Activated naive CD4-positive, alpha-beta T cell treated with anti-CD3 and anti-CD28 coated beads for 36 hours (primary cell): ENCODE measurements at regions not wholly inside any gene's neighbourhood (a gene's known extent, or its start where the extent isn't known, plus 50 kb on each side); places are given as distances from the start of the nearest gene placed in this dataset.
"Not testable (repeated sequence)": the region's sequence is repeated elsewhere in the genome, so short reads cannot be mapped to it uniquely, and the experiment has no call there.

ENCODE experiments used
- CTCF ChIA-PET: fragments of 350-600 bp; sonication (Branson Sonifier 250); formaldehyde crosslinking; loops from one replicate; lab custom pipeline; 2021; ENCODE audit warnings: antibody characterized with exemption; lab: Charles Lee
- DNase-seq: peaks from one replicate; pipeline ENCODE4 v3.0.0-alpha.2; 2020
- H3K27ac Mint-ChIP-seq: one replicate; pipeline ENCODE4 v1.8.0; 2021; ENCODE audit warnings: mild to moderate bottlenecking, mixed read lengths
- H3K27me3 Mint-ChIP-seq: one replicate; pipeline ENCODE4 v1.8.0; 2021; ENCODE audit warnings: low read depth, mixed read lengths
- H3K36me3 Mint-ChIP-seq: one replicate; pipeline ENCODE4 v1.8.0; 2021; ENCODE audit warnings: low read depth, mixed read lengths
- H3K4me1 Mint-ChIP-seq: one replicate; pipeline ENCODE4 v1.8.0; 2021; ENCODE audit warnings: low read depth, mixed read lengths
- H3K4me3 Mint-ChIP-seq: one replicate; pipeline ENCODE4 v1.8.0; 2021; ENCODE audit warnings: mild to moderate bottlenecking, moderate library complexity, mixed read lengths
- H3K9me3 Mint-ChIP-seq: one replicate; pipeline ENCODE4 v1.8.0; 2021; ENCODE audit warnings: mixed read lengths
- intact Hi-C: fragments of 100-400 bp; cut with micrococcal nuclease; formaldehyde crosslinking; loops from one replicate; pipeline ENCODE4 v1.15.1; 2023

GRCh38 chr2:125259451-125259850 lies 1234.4 kb downstream of the CNTNAP5 start:
- no peaks in the 10 kb centered on the region for H3K27me3 Mint-ChIP-seq
- no peaks in the 10 kb centered on the region for H3K36me3 Mint-ChIP-seq
- peaks cover 5% of the 10 kb centered on the region for H3K9me3 Mint-ChIP-seq
- intact Hi-C loops, result no loop called here
- CTCF ChIA-PET, result no interaction called here
- H3K4me1 Mint-ChIP-seq, result no peaks in the 10 kb centered on the region
- no peak overlapping the region for H3K4me3 Mint-ChIP-seq
- no peak for DNase-seq
- no peak overlapping the region for H3K27ac Mint-ChIP-seq

- H3K27ac Mint-ChIP-seq, H3K4me1 Mint-ChIP-seq, CTCF ChIA-PET, DNase-seq, H3K27me3 Mint-ChIP-seq, H3K36me3 Mint-ChIP-seq, H3K4me3 Mint-ChIP-seq, H3K9me3 Mint-ChIP-seq, intact Hi-C loops: not testable (repeated sequence)
These were observed 1235.4 kb downstream of the CNTNAP5 start for GRCh38 chr2:125260366-125260930.

- no peak overlapping the region for H3K4me3 Mint-ChIP-seq
- no peaks in the 10 kb centered on the region for H3K27me3 Mint-ChIP-seq
- H3K27ac Mint-ChIP-seq, result no peak overlapping the region
- no peaks in the 10 kb centered on the region for H3K4me1 Mint-ChIP-seq
- CTCF ChIA-PET, result no interaction called here
- DNase-seq, result no peak
- peaks cover 1% of the 10 kb centered on the region for H3K9me3 Mint-ChIP-seq
- intact Hi-C loops, result no loop called here
- H3K36me3 Mint-ChIP-seq, result no peaks in the 10 kb centered on the region
These were observed 1239.4 kb downstream of the CNTNAP5 start for GRCh38 chr2:125264453-125264852.

- no peak for DNase-seq
- Mint-ChIP-seq H3K4me3 (no peak overlapping the region), H3K36me3 (no peaks in the 10 kb centered on the region), H3K27ac (no peak overlapping the region), H3K27me3 (no peaks in the 10 kb centered on the region), H3K9me3 (no peaks in the 10 kb centered on the region), H3K4me1 (no peaks in the 10 kb centered on the region)
- CTCF ChIA-PET, result no interaction called here
- intact Hi-C loops, result no loop called here
These were observed 1242.6 kb downstream of the CNTNAP5 start for GRCh38 chr2:125267683-125268082.

GRCh38 chr2:125272651-125273050 lies 1247.6 kb downstream of the CNTNAP5 start:
- Mint-ChIP-seq H3K4me3 (no peak overlapping the region), H3K27me3 (no peaks in the 10 kb centered on the region), H3K4me1 (no peaks in the 10 kb centered on the region), H3K27ac (no peak overlapping the region), H3K9me3 (no peaks in the 10 kb centered on the region), H3K36me3 (no peaks in the 10 kb centered on the region)
- intact Hi-C loops, result no loop called here
- CTCF ChIA-PET, result no interaction called here
- DNase-seq, result no peak

GRCh38 chr2:125274718-125275117 lies 1249.6 kb downstream of the CNTNAP5 start:
- CTCF ChIA-PET, result interaction anchor here (0.5 kb wide), 1 partner anchor 666 kb away, joined by 4 read pairs; no protein-coding TSS in a partner anchor
- DNase-seq, result no peak
- H3K9me3 Mint-ChIP-seq, result no peaks in the 10 kb centered on the region
- H3K27ac Mint-ChIP-seq, result no peak overlapping the region
- H3K4me1 Mint-ChIP-seq, result no peaks in the 10 kb centered on the region
- no peaks in the 10 kb centered on the region for H3K36me3 Mint-ChIP-seq
- H3K27me3 Mint-ChIP-seq, result no peaks in the 10 kb centered on the region
- H3K4me3 Mint-ChIP-seq, result no peak overlapping the region
- intact Hi-C loops, result no loop called here

GRCh38 chr2:125280265-125280664 lies 1255.2 kb downstream of the CNTNAP5 start:
- H3K4me1 Mint-ChIP-seq, result no peaks in the 10 kb centered on the region
- CTCF ChIA-PET, result no interaction called here
- no peaks in the 10 kb centered on the region for H3K36me3 Mint-ChIP-seq
- peaks cover 3% of the 10 kb centered on the region for H3K9me3 Mint-ChIP-seq
- H3K27me3 Mint-ChIP-seq, result no peaks in the 10 kb centered on the region
- intact Hi-C loops, result no loop called here
- no peak overlapping the region for H3K27ac Mint-ChIP-seq
- no peak for DNase-seq
- no peak overlapping the region for H3K4me3 Mint-ChIP-seq

DNA sequence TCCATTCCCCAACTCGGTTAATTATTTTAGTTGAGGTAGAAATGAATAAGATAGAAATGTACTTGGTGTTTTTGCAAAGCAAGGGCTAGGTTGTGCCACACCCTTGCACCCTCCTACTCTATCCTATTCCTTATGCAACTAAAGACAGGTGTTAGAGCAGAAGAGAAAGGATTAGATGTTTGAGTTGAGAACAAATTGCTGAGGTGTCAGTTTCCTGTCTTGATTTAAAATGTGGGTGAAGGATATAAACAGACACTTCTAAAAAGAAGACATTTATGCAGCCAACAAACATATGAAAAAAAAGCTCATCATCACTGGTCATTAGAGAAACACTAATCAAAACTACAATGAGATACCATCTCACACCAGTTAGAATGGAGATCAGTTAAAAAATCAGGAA lies 1256.2 kb downstream of the CNTNAP5 start:
- Mint-ChIP-seq H3K4me3 (no peak overlapping the region), H3K4me1 (no peaks in the 10 kb centered on the region), H3K36me3 (no peaks in the 10 kb centered on the region), H3K27me3 (no peaks in the 10 kb centered on the region), H3K9me3 (peaks cover 3% of the 10 kb centered on the region), H3K27ac (no peak overlapping the region)
- no peak for DNase-seq
- CTCF ChIA-PET, result no interaction called here
- intact Hi-C loops, result no loop called here

DNA sequence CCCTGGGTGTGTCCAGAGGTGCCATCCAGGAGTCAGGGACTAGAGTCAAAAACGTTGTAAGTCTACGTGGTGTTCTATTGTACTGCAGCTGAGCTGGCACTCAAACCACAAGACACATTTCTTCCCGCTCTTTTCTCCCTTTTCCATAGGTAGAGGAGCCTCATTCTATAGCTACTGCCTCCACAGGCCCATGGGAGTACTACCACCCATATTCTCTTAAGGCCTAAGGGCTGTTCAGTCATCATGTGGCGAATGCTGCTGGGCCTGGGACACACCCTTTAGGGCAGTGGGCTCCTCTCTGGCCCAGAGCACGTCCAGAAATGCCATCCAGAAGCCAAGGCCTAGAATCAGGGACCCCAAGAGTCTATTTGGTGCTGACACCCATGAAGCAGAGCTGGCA lies 1271.7 kb downstream of the CNTNAP5 start:
- no peak for DNase-seq
- CTCF ChIA-PET, result no interaction called here
- Mint-ChIP-seq H3K4me3 (no peak overlapping the region), H3K9me3 (peaks cover 5% of the 10 kb centered on the region), H3K27ac (no peak overlapping the region), H3K36me3 (no peaks in the 10 kb centered on the region), H3K4me1 (no peaks in the 10 kb centered on the region), H3K27me3 (no peaks in the 10 kb centered on the region)
- intact Hi-C loops, result no loop called here

- Mint-ChIP-seq H3K27ac (no peak overlapping the region), H3K4me3 (no peak overlapping the region), H3K9me3 (peaks cover 5% of the 10 kb centered on the region), H3K27me3 (no peaks in the 10 kb centered on the region), H3K4me1 (no peaks in the 10 kb centered on the region), H3K36me3 (no peaks in the 10 kb centered on the region)
- DNase-seq, result no peak
- CTCF ChIA-PET, result no interaction called here
- intact Hi-C loops, result no loop called here
These were observed 1285.7 kb downstream of the CNTNAP5 start for GRCh38 chr2:125310657-125311364.

DNA sequence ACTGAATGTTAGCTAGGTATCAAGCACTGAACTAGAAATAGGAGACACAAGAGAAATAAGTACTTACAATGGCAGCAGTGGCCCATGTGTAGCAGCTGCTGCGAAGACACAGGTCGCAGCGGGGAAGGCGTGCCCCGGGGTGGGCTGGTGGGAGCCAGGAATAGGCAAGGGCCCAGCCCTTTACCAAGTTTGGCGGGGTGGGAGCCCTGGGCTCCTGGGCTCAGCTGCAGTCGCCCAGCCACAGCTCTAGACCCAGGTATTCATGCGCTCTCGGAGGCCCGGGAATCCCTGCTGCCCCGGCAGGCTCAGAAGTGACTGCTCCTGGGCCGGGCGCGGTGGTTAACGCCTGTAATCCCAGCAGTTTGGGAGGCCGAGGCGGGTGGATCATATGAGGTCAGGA lies 1287.3 kb downstream of the CNTNAP5 start:
- CTCF ChIA-PET, result no interaction called here
- no peaks in the 10 kb centered on the region for H3K36me3 Mint-ChIP-seq
- H3K27me3 Mint-ChIP-seq, result no peaks in the 10 kb centered on the region
- H3K4me3 Mint-ChIP-seq, result no peak overlapping the region
- H3K27ac Mint-ChIP-seq, result no peak overlapping the region
- H3K4me1 Mint-ChIP-seq, result no peaks in the 10 kb centered on the region
- intact Hi-C loops, result no loop called here
- peaks cover 6% of the 10 kb centered on the region for H3K9me3 Mint-ChIP-seq
- no peak for DNase-seq

- no peak for DNase-seq
- CTCF ChIA-PET, result no interaction called here
- Mint-ChIP-seq H3K27ac (no peak overlapping the region), H3K4me1 (no peaks in the 10 kb centered on the region), H3K4me3 (no peak overlapping the region), H3K9me3 (peaks cover 4% of the 10 kb centered on the region), H3K27me3 (no peaks in the 10 kb centered on the region), H3K36me3 (no peaks in the 10 kb centered on the region)
- intact Hi-C loops, result no loop called here
These were observed 1288.7 kb downstream of the CNTNAP5 start for GRCh38 chr2:125313806-125314205.

DNA sequence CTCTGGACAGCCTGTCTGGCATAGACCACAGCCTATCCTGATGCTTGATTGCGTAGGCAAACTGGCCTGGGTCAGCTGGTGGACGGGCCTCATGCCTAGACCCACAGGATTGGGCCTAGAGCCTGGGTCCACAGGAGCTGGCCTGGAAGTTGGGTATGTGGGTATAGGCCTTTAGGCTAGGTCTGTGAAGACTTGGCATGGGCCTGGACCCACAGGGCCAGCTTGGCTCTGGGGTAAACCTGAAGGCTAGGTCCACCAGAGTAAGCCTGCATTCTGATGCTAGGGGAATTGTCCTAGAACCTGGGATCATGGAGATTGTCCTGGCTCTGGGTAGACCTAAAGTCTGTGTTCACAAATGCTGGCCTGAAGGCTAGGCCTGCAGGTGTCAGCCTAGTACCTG lies 1293.7 kb downstream of the CNTNAP5 start:
- no peak overlapping the region for H3K27ac Mint-ChIP-seq
- CTCF ChIA-PET, result no interaction called here
- H3K4me1 Mint-ChIP-seq, result no peaks in the 10 kb centered on the region

More for the DNA sequence above, 1293.7 kb downstream of the CNTNAP5 start:
- Mint-ChIP-seq H3K9me3 (peaks cover 3% of the 10 kb centered on the region), H3K4me3 (no peak overlapping the region), H3K36me3 (no peaks in the 10 kb centered on the region), H3K27me3 (no peaks in the 10 kb centered on the region)
- DNase-seq, result no peak
- intact Hi-C loops, result no loop called here
